HL-60 (cell line): ENCODE measurements at regions not wholly inside any gene's neighbourhood (a gene's known extent, or its start where the extent isn't known, plus 50 kb on each side); places are given as distances from the start of the nearest gene placed in this dataset.

Experiments used
- DNase-seq, 2 experiments: peaks; one replicate each; pipeline ENCODE4 v3.0.0-alpha.2; 2010 to 2020; ENCODE audit warnings: low read depth in 1 of 2, low spot score in 1 of 2
- H3K27ac ChIP-seq: fragments of 250-450 bp; sonication (Bioruptor Pico); replicated peaks from 2 replicates; pipeline ENCODE4 v1.5.1; 2020; ENCODE audit warnings: mild to moderate bottlenecking, moderate library complexity
- H3K27me3 ChIP-seq: fragments of 250-450 bp; sonication (Bioruptor Pico); 2 replicates; pipeline ENCODE4 v1.5.1; 2021; ENCODE audit warnings: mild to moderate bottlenecking, moderate library complexity; ENCODE audit not compliant: insufficient read depth, poor library complexity, severe bottlenecking
- H3K4me3 ChIP-seq: replicated peaks from 2 replicates; pipeline ENCODE4 v1.5.1; 2011; ENCODE audit warnings: mild to moderate bottlenecking, control low read depth, low read length; ENCODE audit not compliant: insufficient read depth
- CTCF ChIP-seq: IDR thresholded peaks from one replicate; pipeline ENCODE4 v1.5.1; 2011; ENCODE audit warnings: low read length, control low read depth, inconsistent platforms; ENCODE audit not compliant: insufficient read depth
- GABPA ChIP-seq: IDR thresholded peaks from 2 replicates; pipeline ENCODE4 v1.6.1; 2012; ENCODE audit warnings: low read depth
- POLR2AphosphoS5 ChIP-seq: IDR thresholded peaks from 2 replicates; pipeline ENCODE4 v1.6.1; 2012; ENCODE audit warnings: low read depth
- REST ChIP-seq: IDR thresholded peaks from 2 replicates; pipeline ENCODE4 v1.6.1; 2012; ENCODE audit warnings: low read depth; ENCODE audit not compliant: insufficient replicate concordance
- SPI1 ChIP-seq: IDR thresholded peaks from 2 replicates; pipeline ENCODE4 v1.6.1; 2012; ENCODE audit warnings: low read depth, mild to moderate bottlenecking, borderline replicate concordance

GRCh38 chr9:115743709-115744605, 409.6 kb upstream of the PAPPA start:
- DNase-seq, result no peak
- Histone ChIP-seq H3K27me3 (no peaks in the 10 kb centered on the region), H3K27ac (no peak overlapping the region), H3K4me3 (no peak overlapping the region)
- no peak for TF ChIP-seq SPI1
- no peak for TF ChIP-seq GABPA
- no peak for TF ChIP-seq POLR2AphosphoS5
- no peak for TF ChIP-seq REST
- no peak for TF ChIP-seq CTCF

GRCh38 chr9:115746496-115746895, 407.1 kb upstream of the PAPPA start:
- H3K27me3 ChIP-seq, result no peaks in the 10 kb centered on the region
- TF ChIP-seq POLR2AphosphoS5, result no peak
- TF ChIP-seq CTCF, result no peak
- TF ChIP-seq REST, result no peak
- no peak for TF ChIP-seq GABPA
- TF ChIP-seq SPI1, result no peak
- no peak for DNase-seq
- no peak overlapping the region for H3K4me3 ChIP-seq
- no peak overlapping the region for H3K27ac ChIP-seq

GRCh38 chr9:115747731-115748130, 405.9 kb upstream of the PAPPA start:
- Histone ChIP-seq H3K27ac (no peak overlapping the region), H3K27me3 (no peaks in the 10 kb centered on the region), H3K4me3 (no peak overlapping the region)
- DNase-seq, result no peak
- no peak for TF ChIP-seq REST
- TF ChIP-seq CTCF, result no peak
- TF ChIP-seq POLR2AphosphoS5, result no peak
- TF ChIP-seq GABPA, result no peak
- no peak for TF ChIP-seq SPI1
